NCI-H510A (cell line): ENCODE measurements at regions not wholly inside any gene's neighbourhood (a gene's known extent, or its start where the extent isn't known, plus 50 kb on each side); places are given as distances from the start of the nearest gene placed in this dataset.

ENCODE experiments used
- DNase-seq: peaks from one replicate; lab custom pipeline; 2025; lab: John Stamatoyannopoulos, UW

- DNase-seq: no peak
Measured at GRCh38 chr4:136750897-136751296, 781.4 kb downstream of the PCDH18 start.

- DNase-seq: no peak
Measured at GRCh38 chr4:136749989-136750388, 782.3 kb downstream of the PCDH18 start.

- DNase-seq: no peak
Measured at GRCh38 chr4:136748773-136749172, 783.5 kb downstream of the PCDH18 start.

GRCh38 chr4:136748165-136748564 is 784.1 kb downstream of the PCDH18 start:
- no peak for DNase-seq

GRCh38 chr4:136743238-136743637 is 789.1 kb downstream of the PCDH18 start:
- DNase-seq: no peak

GRCh38 chr4:136742333-136742732 is 790.0 kb downstream of the PCDH18 start:
- DNase-seq: no peak

GRCh38 chr4:136741468-136741867 is 790.8 kb downstream of the PCDH18 start:
- no peak for DNase-seq

- DNase-seq: no peak
Measured at GRCh38 chr4:136740326-136740725, 792.0 kb downstream of the PCDH18 start.

- no peak for DNase-seq
Measured at GRCh38 chr4:136737066-136737465, 795.2 kb downstream of the PCDH18 start.

GRCh38 chr4:136731025-136731424 is 801.3 kb downstream of the PCDH18 start:
- DNase-seq: no peak

GRCh38 chr4:136725286-136726081 is 806.8 kb downstream of the PCDH18 start:
- DNase-seq: no peak

GRCh38 chr4:136713140-136713539 is 819.2 kb downstream of the PCDH18 start:
- no peak for DNase-seq

- DNase-seq: no peak
Measured at GRCh38 chr4:136709897-136710296, 822.4 kb downstream of the PCDH18 start.

- no peak for DNase-seq
Measured at GRCh38 chr4:136706942-136707341, 825.4 kb downstream of the PCDH18 start.

GRCh38 chr4:136699905-136700304 is 832.4 kb downstream of the PCDH18 start:
- no peak for DNase-seq

- no peak for DNase-seq
Measured at GRCh38 chr4:136691607-136692006, 840.7 kb downstream of the PCDH18 start.

GRCh38 chr4:136690360-136690759 is 841.9 kb downstream of the PCDH18 start:
- DNase-seq: no peak

GRCh38 chr4:136687596-136687995 is 844.7 kb downstream of the PCDH18 start:
- DNase-seq: no peak

GRCh38 chr4:136687118-136687517 is 845.2 kb downstream of the PCDH18 start:
- DNase-seq: no peak

- no peak for DNase-seq
Measured at GRCh38 chr4:136680761-136681160, 851.5 kb downstream of the PCDH18 start.

- no peak for DNase-seq
Measured at GRCh38 chr4:136680271-136680670, 852.0 kb downstream of the PCDH18 start.

- no peak for DNase-seq
Measured at GRCh38 chr4:136670265-136670664, 862.0 kb downstream of the PCDH18 start.

GRCh38 chr4:136664988-136665387 is 867.3 kb downstream of the PCDH18 start:
- no peak for DNase-seq

GRCh38 chr4:136662539-136662938 is 869.8 kb downstream of the PCDH18 start:
- DNase-seq: no peak
